Amniotic stem cell (primary cell): ENCODE measurements at regions not wholly inside any gene's neighbourhood (a gene's known extent, or its start where the extent isn't known, plus 50 kb on each side); places are given as distances from the start of the nearest gene placed in this dataset.
"Not testable (repeated sequence)": the region's sequence is repeated elsewhere in the genome, so short reads cannot be mapped to it uniquely, and the experiment has no call there.

ENCODE experiments used
- DNase-seq: peaks from one replicate; lab custom pipeline; 2025; lab: John Stamatoyannopoulos, UW

- no peak for DNase-seq
Measured at GRCh38 chr2:52463457-52463856, 1304.1 kb upstream of the CHAC2 start.

- DNase-seq = no peak
Measured at GRCh38 chr2:52456561-52457377, 1310.8 kb upstream of the CHAC2 start.

- no peak for DNase-seq
Measured at GRCh38 chr2:52454962-52455361, 1312.6 kb upstream of the CHAC2 start.

- DNase-seq = no peak
Measured at GRCh38 chr2:52452201-52452600, 1315.4 kb upstream of the CHAC2 start.

- DNase-seq = no peak
Measured at GRCh38 chr2:52445686-52446085, 1321.9 kb upstream of the CHAC2 start.

GRCh38 chr2:52431352-52431760 lies 1336.2 kb upstream of the CHAC2 start:
- no peak for DNase-seq

- no peak for DNase-seq
Measured at GRCh38 chr2:52429740-52430139, 1337.9 kb upstream of the CHAC2 start.

- DNase-seq = no peak
Measured at GRCh38 chr2:52429171-52429570, 1338.4 kb upstream of the CHAC2 start.

- no peak for DNase-seq
Measured at GRCh38 chr2:52428224-52428623, 1339.4 kb upstream of the CHAC2 start.

GRCh38 chr2:52423655-52424054 lies 1343.9 kb upstream of the CHAC2 start:
- no peak for DNase-seq

GRCh38 chr2:52423111-52423510 lies 1344.5 kb upstream of the CHAC2 start:
- no peak for DNase-seq

GRCh38 chr2:52416340-52416739 lies 1351.3 kb upstream of the CHAC2 start:
- DNase-seq = no peak

GRCh38 chr2:52414561-52415295 lies 1352.9 kb upstream of the CHAC2 start:
- no peak for DNase-seq

GRCh38 chr2:52409308-52410118 lies 1358.1 kb upstream of the CHAC2 start:
- DNase-seq = not testable (repeated sequence)

- no peak for DNase-seq
Measured at GRCh38 chr2:52405980-52406379, 1361.6 kb upstream of the CHAC2 start.

- DNase-seq = no peak
Measured at GRCh38 chr2:52404866-52405265, 1362.7 kb upstream of the CHAC2 start.

GRCh38 chr2:52404046-52404445 lies 1363.6 kb upstream of the CHAC2 start:
- DNase-seq = no peak

- no peak for DNase-seq
Measured at GRCh38 chr2:52402128-52402527, 1365.5 kb upstream of the CHAC2 start.

- no peak for DNase-seq
Measured at GRCh38 chr2:52396836-52397235, 1364.9 kb upstream of the NRXN1 start.

- DNase-seq = no peak
Measured at GRCh38 chr2:52395912-52396311, 1364.0 kb upstream of the NRXN1 start.

- DNase-seq = no peak
Measured at GRCh38 chr2:52391621-52392020, 1359.7 kb upstream of the NRXN1 start.

GRCh38 chr2:52390651-52391050 lies 1358.7 kb upstream of the NRXN1 start:
- DNase-seq = no peak
